ENCODE measurements at regions not wholly inside any gene's neighbourhood (a gene's known extent, or its start where the extent isn't known, plus 50 kb on each side); places are given as distances from the start of the nearest gene placed in this dataset.

DNA sequence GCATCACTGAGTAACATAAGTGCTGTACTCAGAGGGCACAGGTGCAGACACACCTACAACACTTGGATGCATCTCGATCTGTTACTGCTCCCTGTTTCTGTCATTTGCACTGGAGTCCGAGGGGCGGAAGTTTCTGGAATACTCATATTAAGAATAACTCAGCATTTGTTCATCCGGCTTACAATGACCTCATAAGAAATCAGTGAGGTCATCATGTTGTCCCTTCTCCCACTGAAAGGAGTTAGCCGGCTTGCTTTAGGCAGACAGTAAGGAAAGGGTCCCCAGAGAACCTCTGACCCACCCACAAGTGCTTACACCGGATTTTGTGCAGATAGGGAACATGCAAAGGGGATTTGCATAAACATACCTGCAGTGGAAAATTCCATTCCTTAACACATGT is 344.7 kb downstream of the HAPSTR1 start:
- Histone ChIP-seq H3K36me3 (no peaks in the 10 kb centered on the region), H3K9me3 (no peaks in the 10 kb centered on the region), H3K4me3 (no peak overlapping the region), H3K4me1 (no peaks in the 10 kb centered on the region), H3K27ac (no peak overlapping the region), H3K27me3 (no peaks in the 10 kb centered on the region)
- whole genome bisulfite sequencing, 2 donors (ENCODE audit: low coverage in 1 of 2): 88 to 92% methylated on average over 5 to 6 of the region's 6 CpGs
- DNase-seq: no peak
- intact Hi-C loops (cut with DNase I; ENCODE audit: low total_unique reads) (no loop called here), in situ Hi-C loops (cut with MboI; ENCODE audit: low pct_ligation_motif_present in 1 of 4, low pct_unique_long_range_greater_than_20kb in 1 of 4, low sequenced_read_pairs in 3 of 4) (no loop called here)
- no peak for TF ChIP-seq POLR2A (IDR thresholded peaks at IDR 0.05)
- TF ChIP-seq, protein P1, sequence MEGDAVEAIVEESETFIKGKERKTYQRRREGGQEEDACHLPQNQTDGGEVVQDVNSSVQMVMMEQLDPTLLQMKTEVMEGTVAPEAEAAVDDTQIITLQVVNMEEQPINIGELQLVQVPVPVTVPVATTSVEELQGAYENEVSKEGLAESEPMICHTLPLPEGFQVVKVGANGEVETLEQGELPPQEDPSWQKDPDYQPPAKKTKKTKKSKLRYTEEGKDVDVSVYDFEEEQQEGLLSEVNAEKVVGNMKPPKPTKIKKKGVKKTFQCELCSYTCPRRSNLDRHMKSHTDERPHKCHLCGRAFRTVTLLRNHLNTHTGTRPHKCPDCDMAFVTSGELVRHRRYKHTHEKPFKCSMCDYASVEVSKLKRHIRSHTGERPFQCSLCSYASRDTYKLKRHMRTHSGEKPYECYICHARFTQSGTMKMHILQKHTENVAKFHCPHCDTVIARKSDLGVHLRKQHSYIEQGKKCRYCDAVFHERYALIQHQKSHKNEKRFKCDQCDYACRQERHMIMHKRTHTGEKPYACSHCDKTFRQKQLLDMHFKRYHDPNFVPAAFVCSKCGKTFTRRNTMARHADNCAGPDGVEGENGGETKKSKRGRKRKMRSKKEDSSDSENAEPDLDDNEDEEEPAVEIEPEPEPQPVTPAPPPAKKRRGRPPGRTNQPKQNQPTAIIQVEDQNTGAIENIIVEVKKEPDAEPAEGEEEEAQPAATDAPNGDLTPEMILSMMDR (IDR thresholded peaks at IDR 0.05): no peak
- TF ChIP-seq EP300 (IDR thresholded peaks at IDR 0.05; ENCODE audit: low read depth): no peak
- TF ChIP-seq POLR2AphosphoS5 (IDR thresholded peaks at IDR 0.05): no peak

DNA sequence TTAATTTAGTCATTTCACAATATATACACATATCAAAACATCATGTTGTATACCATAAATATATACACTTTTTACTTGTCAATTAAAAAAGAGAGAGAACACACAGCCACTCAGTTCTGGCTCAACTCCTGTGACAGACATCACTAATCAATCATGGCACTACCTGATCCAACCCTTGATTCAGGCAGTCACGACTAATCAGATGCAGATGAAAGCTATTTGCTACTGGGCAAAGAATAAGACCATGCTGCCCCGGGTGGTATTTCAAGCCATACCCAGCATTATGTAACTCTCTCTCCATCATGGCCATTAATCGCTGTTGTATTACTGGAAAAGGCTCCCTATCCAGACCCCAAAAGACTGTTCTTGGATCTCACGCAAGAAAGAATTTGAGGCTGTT is 345.7 kb downstream of the HAPSTR1 start:
- Histone ChIP-seq H3K36me3 (no peaks in the 10 kb centered on the region), H3K27me3 (no peaks in the 10 kb centered on the region), H3K27ac (no peak overlapping the region), H3K4me3 (no peak overlapping the region), H3K9me3 (no peaks in the 10 kb centered on the region), H3K4me1 (no peaks in the 10 kb centered on the region)
- DNase-seq: no peak
- in situ Hi-C loops (cut with MboI; ENCODE audit: low pct_ligation_motif_present in 1 of 4, low pct_unique_long_range_greater_than_20kb in 1 of 4, low sequenced_read_pairs in 3 of 4): no loop called here
- intact Hi-C loops (cut with DNase I; ENCODE audit: low total_unique reads): no loop called here
- no peak for TF ChIP-seq POLR2A (IDR thresholded peaks at IDR 0.05)
- no peak for TF ChIP-seq POLR2AphosphoS5 (IDR thresholded peaks at IDR 0.05)
- TF ChIP-seq EP300 (IDR thresholded peaks at IDR 0.05; ENCODE audit: low read depth): no peak
- TF ChIP-seq, protein P1 (IDR thresholded peaks at IDR 0.05): no peak
- whole genome bisulfite sequencing, 2 donors (ENCODE audit: low coverage in 1 of 2): 75 to 89% methylated on average over 1 to 4 of the region's 4 CpGs

DNA sequence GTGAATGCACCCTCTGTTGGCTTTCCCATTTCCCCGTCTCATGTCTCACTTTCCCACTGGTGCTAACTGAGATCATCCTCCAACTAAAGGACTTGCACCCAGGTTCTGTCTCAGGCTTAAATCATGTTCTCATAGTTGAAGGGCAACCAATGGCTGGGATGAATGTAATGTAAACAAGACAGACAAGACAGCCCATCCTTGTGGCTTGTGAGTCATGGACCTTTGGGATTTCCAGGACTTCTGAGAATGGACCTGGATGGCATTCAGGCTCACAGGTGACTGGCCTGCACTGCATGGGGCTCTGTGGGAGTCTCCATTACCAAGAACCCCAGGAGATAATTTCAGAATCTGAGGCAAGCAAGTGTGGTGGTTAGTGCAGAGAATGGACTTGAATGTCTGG is 347.5 kb downstream of the HAPSTR1 start:
- no peak for DNase-seq
- no peak for TF ChIP-seq POLR2A (IDR thresholded peaks at IDR 0.05)
- no peak for TF ChIP-seq POLR2AphosphoS5 (IDR thresholded peaks at IDR 0.05)
- no peak for TF ChIP-seq EP300 (IDR thresholded peaks at IDR 0.05; ENCODE audit: low read depth)
- TF ChIP-seq, protein P1 (IDR thresholded peaks at IDR 0.05): no peak
- H3K4me3 ChIP-seq: no peak overlapping the region
- intact Hi-C loops (cut with DNase I; ENCODE audit: low total_unique reads) (no loop called here), in situ Hi-C loops (cut with MboI; ENCODE audit: low pct_ligation_motif_present in 1 of 4, low pct_unique_long_range_greater_than_20kb in 1 of 4, low sequenced_read_pairs in 3 of 4) (no loop called here)
- H3K4me1 ChIP-seq: no peaks in the 10 kb centered on the region
- 100% methylated on average over 1 of the region's 1 CpG; no CpG with 5 or more reads in 1 of the 2 donors for WGBS, 2 donors (ENCODE audit: low coverage in 1 of 2)
- no peaks in the 10 kb centered on the region for H3K36me3 ChIP-seq
- H3K27me3 ChIP-seq: no peaks in the 10 kb centered on the region
- H3K9me3 ChIP-seq: no peaks in the 10 kb centered on the region
- H3K27ac ChIP-seq: no peak overlapping the region

DNA sequence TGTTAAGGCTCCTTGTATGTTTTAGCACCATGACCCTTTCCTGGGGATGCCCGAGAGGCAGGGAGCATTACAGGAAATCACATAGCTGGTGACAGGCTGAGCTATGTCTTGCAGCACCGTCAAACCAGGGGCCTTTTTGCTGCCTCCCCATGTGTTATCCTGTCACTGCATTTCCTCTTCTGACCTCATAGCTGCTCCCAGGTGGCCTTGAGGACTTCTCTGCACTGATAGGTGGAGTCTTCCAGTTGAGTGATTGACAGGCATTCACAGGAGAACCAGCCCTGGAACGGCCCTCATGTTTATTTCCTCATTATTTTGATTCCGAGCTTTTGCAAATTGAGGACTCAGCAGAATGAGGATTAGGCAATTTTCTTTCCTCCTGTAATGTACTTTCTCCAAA is 349.6 kb downstream of the HAPSTR1 start:
- intact Hi-C loops (cut with DNase I; ENCODE audit: low total_unique reads) (no loop called here), in situ Hi-C loops (cut with MboI; ENCODE audit: low pct_ligation_motif_present in 1 of 4, low pct_unique_long_range_greater_than_20kb in 1 of 4, low sequenced_read_pairs in 3 of 4) (no loop called here)
- Histone ChIP-seq H3K4me1 (no peaks in the 10 kb centered on the region), H3K4me3 (no peak overlapping the region), H3K27ac (no peak overlapping the region), H3K36me3 (no peaks in the 10 kb centered on the region), H3K27me3 (no peaks in the 10 kb centered on the region), H3K9me3 (no peaks in the 10 kb centered on the region)
- TF ChIP-seq, protein P1 (IDR thresholded peaks at IDR 0.05): no peak
- TF ChIP-seq POLR2AphosphoS5 (IDR thresholded peaks at IDR 0.05) (no peak), EP300 (IDR thresholded peaks at IDR 0.05; ENCODE audit: low read depth) (no peak), POLR2A (IDR thresholded peaks at IDR 0.05) (no peak)
- WGBS, 2 donors (ENCODE audit: low coverage in 1 of 2): 20 to 27% methylated on average over 4 of the region's 4 CpGs
- no peak for DNase-seq
